ENCODE measurements at regions not wholly inside any gene's neighbourhood (a gene's known extent, or its start where the extent isn't known, plus 50 kb on each side); places are given as distances from the start of the nearest gene placed in this dataset.

GRCh38 chr15:101124731-101125451 is 127.0 kb downstream of the CHSY1 start:
- DNase-seq (ENCODE audit: low read depth, low spot score), result no peak

DNA sequence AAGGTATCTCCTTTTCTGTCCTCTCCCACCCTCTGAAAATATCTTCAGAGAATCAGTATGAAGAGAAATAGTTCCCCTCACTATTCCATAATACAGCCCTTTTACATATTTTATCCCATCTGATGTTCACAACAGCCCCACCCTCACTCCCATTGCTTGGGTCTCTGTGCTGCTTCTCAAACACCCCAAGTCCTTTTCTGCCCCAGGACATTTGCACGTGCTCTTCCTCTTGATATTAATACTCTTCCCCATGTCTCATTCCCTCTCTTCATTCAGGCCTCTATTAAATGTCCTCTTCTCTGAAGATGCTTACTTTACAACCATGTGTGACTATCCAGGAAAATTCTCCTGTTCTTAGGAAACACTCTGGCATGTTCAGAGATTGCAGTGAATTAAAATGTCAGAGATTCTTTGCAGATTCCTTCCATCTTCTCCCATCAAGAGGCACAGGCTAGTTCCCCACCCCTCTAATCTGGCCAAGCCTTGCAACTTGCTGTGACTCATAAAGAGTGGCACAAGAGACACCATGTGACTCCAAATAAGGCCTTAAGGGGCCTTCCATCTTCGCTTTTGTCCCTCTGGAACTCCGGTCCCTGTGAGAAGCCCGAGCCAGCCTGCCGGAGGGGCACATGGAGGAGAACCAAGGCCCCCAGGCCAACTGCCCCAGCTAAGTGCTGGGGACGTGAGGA is 128.5 kb downstream of the CHSY1 start:
- DNase-seq (ENCODE audit: low read depth, low spot score), result no peak

- DNase-seq (ENCODE audit: low read depth, low spot score), result no peak
These were observed 129.0 kb downstream of the CHSY1 start for GRCh38 chr15:101122806-101123205.

DNA sequence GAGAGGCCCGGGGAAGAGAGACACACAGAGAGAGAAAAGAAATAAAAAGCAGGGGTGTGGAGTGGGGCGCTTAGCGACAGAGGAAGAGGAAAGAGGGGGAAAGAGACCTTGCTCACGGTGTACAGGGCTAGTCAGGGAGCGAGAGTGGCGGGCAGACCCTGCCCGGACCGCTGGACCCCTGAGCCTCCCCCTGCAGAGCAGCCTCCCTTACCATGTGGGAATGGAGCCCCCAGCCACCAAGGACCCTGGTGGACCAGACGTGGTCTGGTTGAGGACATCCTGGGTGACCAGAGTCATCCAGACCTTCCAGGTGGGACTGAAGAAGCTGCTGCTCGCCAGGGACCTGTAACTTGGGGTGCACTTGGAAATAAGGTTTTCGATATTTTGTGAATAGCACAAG is 129.6 kb downstream of the CHSY1 start:
- DNase-seq (ENCODE audit: low read depth, low spot score), result no peak

DNA sequence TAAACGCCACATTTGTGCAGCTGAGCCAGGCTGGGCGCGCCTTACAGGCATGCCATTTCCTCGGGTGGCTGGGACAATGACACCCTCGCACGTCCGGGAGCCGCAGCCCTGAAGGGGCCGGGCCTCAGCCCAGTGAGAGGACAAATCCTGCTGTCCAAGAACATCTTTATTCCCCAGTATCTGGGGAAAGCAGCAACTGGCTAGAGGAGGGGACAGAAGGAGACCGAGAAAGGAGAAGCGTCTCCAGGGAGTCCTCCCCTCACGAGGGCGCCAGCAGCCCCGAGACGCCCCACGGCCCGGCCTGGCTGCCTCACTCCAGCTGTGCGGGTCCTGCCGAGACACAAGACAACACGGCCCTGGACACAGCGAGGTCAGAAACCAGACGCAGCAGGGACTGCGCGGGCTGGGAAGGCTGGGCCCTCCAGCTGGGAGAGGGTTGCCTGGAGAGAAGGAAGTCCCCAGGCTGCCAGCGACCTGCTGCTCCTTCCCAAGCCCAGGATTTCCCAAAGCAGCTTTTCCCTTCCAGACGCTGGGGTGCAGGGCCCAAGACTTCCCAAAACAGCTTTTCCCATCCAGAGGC is 130.2 kb downstream of the CHSY1 start:
- DNase-seq (ENCODE audit: low read depth, low spot score), result peak; percentile 41

DNA sequence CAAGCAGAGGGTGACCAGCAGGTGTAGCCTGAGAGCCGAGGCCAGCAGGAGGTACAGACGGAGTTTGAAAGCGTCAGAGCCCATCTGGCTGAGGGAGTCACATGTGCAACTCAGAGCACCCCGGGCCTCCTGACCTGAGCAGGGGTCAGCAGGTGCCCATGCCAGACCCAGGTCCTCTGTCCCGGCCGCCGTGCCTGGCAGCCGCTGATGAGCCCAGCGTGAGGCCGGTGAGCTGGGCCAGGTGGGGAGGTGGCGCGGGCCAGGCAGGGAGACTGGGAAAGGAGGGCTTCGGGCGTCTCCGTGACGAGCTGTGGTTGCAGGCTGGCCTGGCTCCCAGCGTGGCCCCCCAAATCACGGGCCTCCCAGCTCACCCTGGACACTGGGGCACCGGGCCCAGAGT is 130.9 kb downstream of the CHSY1 start:
- DNase-seq (ENCODE audit: low read depth, low spot score), result no peak

- no peak for DNase-seq (ENCODE audit: low read depth, low spot score)
These were observed 131.4 kb downstream of the CHSY1 start for GRCh38 chr15:101120473-101120872.
